TTC549 (cell line): ENCODE measurements at regions not wholly inside any gene's neighbourhood (a gene's known extent, or its start where the extent isn't known, plus 50 kb on each side); places are given as distances from the start of the nearest gene placed in this dataset.

Experiments
- FAIRE-seq: peaks from 2 replicates; lab custom pipeline; 2012; peaks lifted over from hg19 to GRCh38; lab: Jason Lieb, UNC

GRCh38 chr6:126753606-126754005 lies 364.9 kb upstream of the RSPO3 start:
- FAIRE-seq = no peak

DNA sequence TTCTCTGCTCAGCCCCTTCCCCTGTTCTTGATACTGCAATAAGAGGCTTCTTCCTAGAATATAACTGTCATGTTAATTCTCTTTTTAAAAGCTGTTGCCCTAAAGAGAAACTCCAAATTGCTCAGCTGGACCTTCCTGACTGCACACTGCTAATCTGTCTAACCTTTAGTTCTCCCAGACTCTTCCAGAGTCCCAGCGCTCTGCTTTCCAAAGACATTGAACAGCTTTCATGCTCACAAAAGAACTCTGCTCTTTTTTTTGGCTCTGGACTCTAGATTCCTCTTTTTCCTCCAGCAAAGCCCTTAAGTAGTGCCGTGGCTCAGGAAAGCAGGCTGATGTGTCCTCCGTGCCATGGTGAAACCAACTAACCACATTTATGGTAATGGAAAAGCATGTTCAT lies 356.6 kb upstream of the RSPO3 start:
- FAIRE-seq = no peak

- FAIRE-seq = no peak
These were observed 354.4 kb upstream of the RSPO3 start for GRCh38 chr6:126764104-126764503.

GRCh38 chr6:126764671-126765070 lies 353.8 kb upstream of the RSPO3 start:
- no peak for FAIRE-seq

DNA sequence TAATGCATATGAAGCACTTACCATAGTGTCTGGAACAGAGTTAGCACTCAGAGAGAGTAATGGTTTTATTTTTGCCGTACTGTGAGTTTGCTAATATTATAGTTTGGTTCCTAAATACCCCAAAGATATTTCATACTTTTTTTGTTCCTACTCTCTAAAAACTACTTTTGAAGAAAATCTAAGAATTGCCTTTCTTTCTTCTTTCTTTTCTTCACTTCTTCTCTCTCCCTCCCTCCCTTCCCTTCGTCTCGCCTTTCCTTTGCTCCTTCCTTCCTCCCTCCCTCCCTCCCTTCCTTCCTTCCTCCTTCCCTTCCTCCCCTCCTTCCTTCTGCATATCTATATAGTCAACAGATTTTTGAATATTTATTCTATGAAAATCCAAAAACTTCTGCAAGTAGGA lies 351.7 kb upstream of the RSPO3 start:
- no peak for FAIRE-seq

DNA sequence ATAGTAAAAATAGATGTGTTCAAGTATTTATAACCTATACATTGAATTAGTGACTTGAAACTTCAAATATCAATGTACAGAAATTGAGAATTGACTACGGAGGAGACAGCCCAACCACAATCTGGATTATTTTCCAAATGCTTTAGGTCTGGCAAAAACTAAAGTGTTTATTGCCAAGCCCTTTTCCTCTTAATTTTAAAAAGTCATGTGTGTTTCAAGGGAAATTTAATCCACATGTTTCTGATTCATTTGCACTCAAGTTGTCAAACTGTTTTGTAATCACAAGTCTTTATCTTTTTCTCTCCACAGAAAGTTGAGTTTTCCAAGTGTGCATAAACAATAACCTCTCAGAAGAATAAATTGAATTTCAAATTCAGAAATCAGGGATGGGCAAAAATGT lies 350.8 kb upstream of the RSPO3 start:
- no peak for FAIRE-seq

DNA sequence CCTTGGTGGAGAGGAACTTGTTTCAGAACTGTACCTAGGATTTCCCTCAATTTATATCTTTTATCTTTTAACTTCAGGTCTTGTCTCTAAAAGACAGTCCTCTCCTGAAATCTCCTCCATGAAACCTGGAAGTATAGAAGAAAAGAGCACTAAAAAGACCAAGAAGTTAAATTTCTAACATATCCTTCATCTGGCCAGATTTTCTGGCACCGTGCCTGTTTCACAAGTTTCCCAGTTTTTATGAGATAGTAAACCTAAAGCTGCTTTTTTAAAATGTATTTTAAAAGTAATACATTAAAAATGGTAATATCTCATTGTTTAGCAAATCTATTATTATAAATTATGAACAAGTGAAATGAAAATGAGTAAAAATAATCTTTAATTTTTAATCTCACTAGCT lies 348.3 kb upstream of the RSPO3 start:
- FAIRE-seq = no peak

DNA sequence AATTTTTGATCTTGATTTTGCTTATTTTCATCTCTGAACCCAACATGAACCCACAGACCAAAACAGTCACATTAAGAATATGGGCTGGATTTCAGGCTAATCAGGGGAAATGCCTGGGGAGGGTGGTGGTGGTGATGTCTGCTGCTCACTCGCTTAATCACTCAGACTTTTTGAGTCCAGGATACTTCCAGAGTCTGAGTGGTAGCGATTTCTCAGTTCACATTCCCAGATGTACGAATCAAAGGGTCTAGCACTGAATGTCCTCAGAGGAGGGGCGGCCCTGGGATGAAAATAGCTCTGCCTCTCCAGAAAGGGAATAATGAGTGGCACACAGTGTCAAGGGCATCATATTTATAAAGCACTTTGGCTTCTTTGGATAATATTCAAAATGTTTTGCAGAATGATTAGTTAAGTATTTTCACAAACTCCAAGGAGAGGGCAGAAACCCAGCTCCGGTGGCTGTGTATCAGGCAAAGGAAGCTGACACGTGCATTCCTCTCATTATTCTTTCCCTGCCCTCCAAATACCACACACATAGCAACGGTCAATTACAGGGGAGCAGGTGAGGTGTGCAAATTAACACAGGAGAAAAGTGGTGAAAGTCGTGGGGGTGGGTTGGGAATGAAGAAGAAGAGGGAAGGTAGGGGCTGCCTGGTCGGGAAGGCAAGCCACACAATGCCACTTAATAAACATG lies 345.2 kb upstream of the RSPO3 start:
- FAIRE-seq = no peak

GRCh38 chr6:126779331-126779730 lies 339.1 kb upstream of the RSPO3 start:
- no peak for FAIRE-seq

GRCh38 chr6:126781582-126781981 lies 336.9 kb upstream of the RSPO3 start:
- FAIRE-seq = no peak

DNA sequence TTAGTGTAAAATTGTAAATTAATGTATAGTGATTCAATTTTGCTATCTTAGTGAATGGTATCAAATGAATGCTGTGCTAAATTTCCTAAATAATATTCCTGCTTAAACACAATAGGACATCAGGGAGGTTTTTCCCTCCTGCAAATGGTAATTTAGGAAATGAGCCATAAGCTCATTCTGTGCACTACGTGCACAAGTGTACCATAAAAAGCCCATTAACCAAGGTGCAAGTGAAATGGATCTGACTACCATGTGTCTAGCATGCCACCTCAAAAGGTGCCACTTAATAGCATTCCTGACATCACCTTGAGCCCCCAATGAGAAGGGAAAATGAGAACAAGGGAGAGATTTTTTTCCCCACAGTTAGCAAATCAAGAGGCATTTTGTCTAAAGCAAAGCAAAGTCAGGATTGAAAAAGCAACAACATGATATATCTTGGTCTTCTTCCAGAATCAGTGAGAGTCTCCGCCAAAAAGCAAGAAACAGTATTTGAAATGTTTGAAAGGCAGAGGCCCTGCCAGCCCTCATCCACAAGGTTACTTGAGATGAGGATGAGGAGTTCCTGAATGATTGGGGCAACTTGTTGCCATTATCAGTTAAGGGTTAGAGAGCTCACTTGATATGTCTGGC lies 334.2 kb upstream of the RSPO3 start:
- no peak for FAIRE-seq

DNA sequence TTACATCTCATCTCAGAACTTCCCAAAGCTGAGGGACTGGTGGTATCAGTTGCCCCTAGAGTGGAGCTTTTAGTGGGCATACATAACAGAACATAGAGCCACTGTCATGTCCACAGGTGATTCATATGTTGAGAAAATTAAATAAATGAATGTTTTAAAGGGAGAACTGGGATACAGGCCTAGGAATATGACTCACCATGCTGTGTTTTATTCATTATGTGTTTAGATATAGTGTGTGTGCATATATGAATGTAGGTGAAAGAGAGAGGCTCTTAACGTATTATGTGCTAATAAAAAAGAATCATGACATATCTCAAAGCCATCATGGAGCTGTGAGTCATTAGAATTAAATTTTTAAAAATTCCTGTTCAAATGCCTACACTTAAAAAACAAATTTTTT lies 332.2 kb upstream of the RSPO3 start:
- FAIRE-seq = no peak

DNA sequence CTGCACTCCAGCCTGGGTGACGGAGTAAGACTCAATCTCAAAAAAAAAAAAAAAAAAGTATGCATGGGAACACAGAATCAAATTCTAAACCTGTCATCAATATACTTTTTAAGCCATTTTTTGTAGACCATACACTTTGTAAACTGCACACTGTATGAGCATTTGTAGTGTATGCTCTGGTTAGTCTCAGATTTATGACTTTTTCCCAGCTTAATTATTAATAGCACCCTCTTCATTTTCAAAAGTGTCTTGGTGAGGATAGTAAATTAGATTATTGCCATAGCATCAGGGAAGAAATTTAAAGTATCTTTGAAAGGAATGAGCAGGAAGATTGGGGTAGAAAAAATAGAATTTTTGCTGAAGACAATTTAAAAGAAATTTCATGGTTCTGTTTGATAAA lies 330.8 kb upstream of the RSPO3 start:
- FAIRE-seq = no peak

DNA sequence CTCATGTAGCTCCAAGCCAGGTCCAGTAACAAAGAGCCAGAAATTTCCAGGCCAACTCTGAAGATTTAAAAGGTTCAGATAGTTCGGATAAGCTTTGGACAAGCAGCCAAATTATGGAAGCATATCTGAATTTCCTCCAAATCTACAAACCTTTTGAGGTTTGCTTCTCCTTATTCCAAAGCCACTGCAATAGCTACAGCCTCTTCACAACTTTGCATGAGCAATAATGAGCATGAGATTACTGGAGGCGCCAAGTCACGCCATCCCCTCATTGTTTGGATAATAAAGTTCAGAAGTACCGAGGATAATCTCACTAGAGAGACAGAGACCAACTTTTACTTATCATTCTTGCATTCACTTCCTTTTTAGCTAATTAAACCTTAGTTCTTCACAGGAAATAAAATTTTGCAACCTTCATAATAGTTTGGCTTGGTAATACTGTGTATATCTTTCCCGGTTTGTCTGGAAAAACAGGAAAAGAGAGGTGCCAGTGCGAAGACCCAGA lies 329.6 kb upstream of the RSPO3 start:
- no peak for FAIRE-seq

GRCh38 chr6:126792340-126793085 lies 326.0 kb upstream of the RSPO3 start:
- FAIRE-seq = no peak

DNA sequence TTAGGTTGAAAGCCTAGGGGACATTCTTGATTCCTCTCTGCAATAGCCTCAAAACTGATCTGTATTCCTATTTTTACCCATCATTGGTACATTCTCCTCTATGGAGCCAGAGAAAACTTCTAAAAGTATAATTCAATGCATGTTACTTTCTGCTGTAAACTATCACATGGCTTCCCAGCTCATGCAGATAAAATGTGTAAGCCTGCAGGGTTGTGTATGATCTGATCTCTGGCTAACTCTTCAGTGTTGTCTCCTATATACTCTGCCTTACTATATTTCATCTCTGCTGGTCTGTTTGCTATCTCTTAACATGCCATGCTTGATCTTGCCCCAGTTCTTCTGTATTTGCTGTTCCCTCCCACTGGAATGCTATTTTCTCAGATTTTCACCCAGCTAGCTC lies 323.3 kb upstream of the RSPO3 start:
- FAIRE-seq = no peak

DNA sequence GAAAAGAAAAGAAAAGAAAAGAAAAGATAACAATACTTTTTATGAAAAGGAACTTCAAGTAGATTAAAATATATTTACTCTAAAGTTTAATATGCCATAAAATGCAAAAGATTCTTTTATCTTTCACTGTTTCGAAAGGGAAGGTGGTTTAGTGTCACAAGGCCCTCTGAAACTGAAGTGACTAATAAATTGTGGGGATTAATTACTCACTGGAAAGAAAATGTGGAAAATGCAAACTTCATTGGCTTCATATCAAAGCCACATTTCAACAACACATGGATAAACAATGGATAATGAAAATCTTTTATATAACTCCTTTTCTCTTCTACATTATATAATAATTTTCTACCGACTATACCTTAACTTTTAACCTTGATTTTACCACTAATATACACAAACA lies 320.5 kb upstream of the RSPO3 start:
- FAIRE-seq = no peak

GRCh38 chr6:126803769-126804168 lies 314.7 kb upstream of the RSPO3 start:
- no peak for FAIRE-seq

GRCh38 chr6:126804332-126805064 lies 314.0 kb upstream of the RSPO3 start:
- peak; percentile 29 for FAIRE-seq

- FAIRE-seq = no peak
These were observed 312.6 kb upstream of the RSPO3 start for GRCh38 chr6:126805861-126806260.

DNA sequence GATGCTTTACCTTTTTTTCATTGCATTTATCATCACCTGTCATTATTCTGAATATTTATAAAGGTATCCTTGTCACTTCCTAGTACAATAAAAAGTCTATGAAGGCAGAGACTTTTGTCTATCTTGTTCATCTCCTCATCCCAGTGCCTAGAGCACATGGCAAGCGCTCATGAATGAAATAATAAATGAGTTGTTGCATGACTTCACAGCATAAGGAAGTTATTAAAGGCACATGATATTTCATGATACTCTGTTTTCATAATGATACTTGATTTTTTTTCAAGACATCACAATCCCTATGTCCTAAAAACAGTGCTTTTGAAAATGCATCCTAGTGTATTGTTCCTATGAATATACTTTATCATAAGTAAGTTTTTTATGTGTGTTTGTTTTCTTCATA lies 310.6 kb upstream of the RSPO3 start:
- no peak for FAIRE-seq

DNA sequence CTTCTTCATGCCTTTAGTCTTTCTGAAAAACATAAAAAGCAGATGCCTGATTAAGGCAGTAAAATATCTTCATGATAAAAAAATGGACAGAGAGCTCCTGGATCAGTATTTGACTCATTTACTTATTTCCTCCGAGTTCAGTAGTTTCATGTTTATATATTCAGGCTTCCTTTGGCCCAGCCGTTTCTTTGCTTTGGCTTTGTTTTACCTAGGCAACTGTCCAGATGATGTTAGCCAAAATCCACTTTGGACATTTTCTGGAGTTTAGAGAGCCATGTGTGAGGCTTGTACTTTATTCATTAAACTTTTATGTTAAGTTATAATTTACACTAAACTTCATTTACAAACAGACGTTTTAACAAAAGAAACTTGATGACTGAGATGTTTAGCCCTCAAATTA lies 307.1 kb upstream of the RSPO3 start:
- no peak for FAIRE-seq

GRCh38 chr6:126812010-126812409 lies 306.5 kb upstream of the RSPO3 start:
- no peak for FAIRE-seq
